GM12878 (cell line): ENCODE measurements at regions not wholly inside any gene's neighbourhood (a gene's known extent, or its start where the extent isn't known, plus 50 kb on each side); places are given as distances from the start of the nearest gene placed in this dataset.

Source experiments
- ATAC-seq: fragments of 200-7000 bp; cut with Tn5 transposase; 3 replicates; pipeline ENCODE4 v1.9.1; 2020; ENCODE audit warnings: mild to moderate bottlenecking, moderate library complexity
- BruUV-seq: library from RNA; stranded (reverse); fragments of 400-500 nt; replicated peaks from 2 replicates; lab custom pipeline; 2021; lab: Mats Ljungman, UMichigan
- CTCF ChIA-PET: fragments of 300-600 bp; sonication (Branson Sonifier 250); formaldehyde crosslinking; extraction: SDS; loops from one replicate; lab custom pipeline; 2021; ENCODE audit warnings: inconsistent platforms; lab: Yijun Ruan, JAX
- POLR2A ChIA-PET: fragments of 350-600 bp; formaldehyde crosslinking; extraction: SDS; loops from one replicate; lab custom pipeline; 2021; ENCODE audit warnings: inconsistent platforms; lab: Charles Lee
- RAD21 ChIA-PET: fragments of 300-600 bp; sonication (Branson Sonifier 250); formaldehyde crosslinking; loops from one replicate; lab custom pipeline; 2023; ENCODE audit warnings: antibody characterized with exemption; ENCODE audit not compliant: unreplicated experiment; lab: Charles Lee
- SMC1A ChIA-PET: fragments of 300-600 bp; sonication (Branson Sonifier 250); formaldehyde crosslinking; loops from one replicate; lab custom pipeline; 2023; ENCODE audit not compliant: unreplicated experiment, uncharacterized antibody; lab: Charles Lee
- DNase-seq: peaks from one replicate; pipeline ENCODE4 v3.0.0-alpha.2; 2011; ENCODE audit warnings: low read depth, low spot score
- FAIRE-seq: peaks from 3 replicates; lab custom pipeline; 2011; peaks lifted over from hg19 to GRCh38; lab: Jason Lieb, UNC
- H2AFZ ChIP-seq: 2 replicates; pipeline ENCODE4 v1.6.0; 2011; ENCODE audit warnings: low read depth, low read length, control low read depth; ENCODE audit not compliant: control insufficient read depth
- H3K27ac ChIP-seq: 2 replicates; pipeline ENCODE4 v1.5.1; 2011; ENCODE audit warnings: control low read depth; ENCODE audit not compliant: control insufficient read depth, insufficient read depth
- H3K27me3 ChIP-seq, 2 experiments: replicated peaks in 1 of 2; 2 replicates each; pipeline versions ENCODE4 v1.6.0 to v1.6.1; 2011; ENCODE audit warnings: low read length in 1 of 2; ENCODE audit not compliant: control insufficient read depth in 2 of 2, insufficient read depth in 2 of 2
- H3K36me3 ChIP-seq, 2 experiments: 2 replicates each; pipeline ENCODE4 v1.5.1; 2011; ENCODE audit warnings: low read length in 1 of 2; ENCODE audit not compliant: control insufficient read depth in 2 of 2, insufficient read depth in 2 of 2
- H3K4me1 ChIP-seq: 2 replicates; pipeline ENCODE4 v1.6.1; 2011; ENCODE audit warnings: mild to moderate bottlenecking, low read length, moderate library complexity, mixed read lengths; ENCODE audit not compliant: control insufficient read depth, insufficient read depth
- H3K4me2 ChIP-seq: 2 replicates; pipeline ENCODE4 v1.6.0; 2011; ENCODE audit warnings: control low read depth; ENCODE audit not compliant: control insufficient read depth, insufficient read depth
- H3K4me3 ChIP-seq: fragments of 200-600 bp; sonication (generic); 2 replicates; pipeline ENCODE4 v1.5.1; 2016
- H3K79me2 ChIP-seq: 2 replicates; pipeline ENCODE4 v1.6.0; 2011; ENCODE audit warnings: low read length; ENCODE audit not compliant: control insufficient read depth, insufficient read depth
- H3K9ac ChIP-seq: 2 replicates; pipeline ENCODE4 v1.8.0; 2011; ENCODE audit warnings: low read length, control low read depth, mixed read lengths; ENCODE audit not compliant: control insufficient read depth, insufficient read depth
- H3K9me3 ChIP-seq: replicated peaks from 3 replicates; pipeline ENCODE4 v1.5.1; 2011; ENCODE audit warnings: mild to moderate bottlenecking, low read length; ENCODE audit not compliant: control insufficient read depth, insufficient read depth
- H4K20me1 ChIP-seq: 2 replicates; pipeline ENCODE4 v1.6.0; 2011; ENCODE audit not compliant: control insufficient read depth, insufficient read depth
- ASH2L ChIP-seq: fragments of 300-600, 200-600 bp; sonication (generic); IDR thresholded peaks from 2 replicates; pipeline ENCODE4 v1.6.1; 2017; ENCODE audit warnings: low read depth, mild to moderate bottlenecking, borderline replicate concordance
- ATF7 ChIP-seq: fragments of 450-650 bp; IDR thresholded peaks from 2 replicates; pipeline ENCODE4 v1.6.1; 2016; ENCODE audit warnings: low read depth, mild to moderate bottlenecking
- CBX3 ChIP-seq: fragments of 200-600 bp; sonication (generic); IDR thresholded peaks from 2 replicates; pipeline ENCODE4 v1.6.1; 2016; ENCODE audit warnings: low read depth, borderline replicate concordance
- CEBPB ChIP-seq, 2 experiments: fragments of 150-350 bp in 1 of 2; IDR thresholded peaks; 2 replicates each; pipeline ENCODE4 v1.6.1; 2012 to 2014; ENCODE audit warnings: low read depth in 2 of 2, low read length in 2 of 2, borderline replicate concordance in 1 of 2, inconsistent platforms in 1 of 2
- CREM ChIP-seq: IDR thresholded peaks from 2 replicates; pipeline ENCODE4 v1.6.1; 2014; ENCODE audit warnings: antibody characterized with exemption, low read depth
- GABPA ChIP-seq: IDR thresholded peaks from 2 replicates; pipeline ENCODE4 v1.6.1; 2014; ENCODE audit warnings: antibody characterized with exemption, low read depth, mild to moderate bottlenecking, inconsistent platforms
- IRF4 ChIP-seq: IDR thresholded peaks from 2 replicates; pipeline ENCODE4 v1.6.1; 2011; ENCODE audit warnings: low read depth, low read length
- MEF2B ChIP-seq: fragments of 450-650 bp; IDR thresholded peaks from 2 replicates; pipeline ENCODE4 v1.6.1; 2018; ENCODE audit warnings: mild to moderate bottlenecking, moderate library complexity; ENCODE audit not compliant: partially characterized antibody, poor library complexity, severe bottlenecking
- PAX5 ChIP-seq: IDR thresholded peaks from 2 replicates; pipeline ENCODE4 v1.6.1; 2011; ENCODE audit warnings: low read depth, low read length, borderline replicate concordance
- POLR2AphosphoS2 ChIP-seq: IDR thresholded peaks from 2 replicates; pipeline ENCODE4 v1.6.1; 2011; ENCODE audit warnings: low read depth, mild to moderate bottlenecking, low read length, improper control_type of control experiment, moderate library complexity
- POU2F2 ChIP-seq: IDR thresholded peaks from 3 replicates; pipeline ENCODE4 v1.6.1; 2011; ENCODE audit warnings: low read depth, mild to moderate bottlenecking, low read length, borderline replicate concordance
- RELA ChIP-seq: fragments of 450-650 bp; IDR thresholded peaks from 2 replicates; pipeline ENCODE4 v1.8.0; 2014; ENCODE audit warnings: borderline replicate concordance; ENCODE audit not compliant: partially characterized antibody
- SIN3A ChIP-seq: IDR thresholded peaks from 2 replicates; pipeline ENCODE4 v1.6.1; 2012; ENCODE audit warnings: low read depth, low read length, improper control_type of control experiment
- TCF7 ChIP-seq: IDR thresholded peaks from 2 replicates; pipeline ENCODE4 v1.6.1; 2014; ENCODE audit warnings: antibody characterized with exemption, borderline replicate concordance
- ZNF207 ChIP-seq: fragments of 450-650 bp; IDR thresholded peaks from 2 replicates; pipeline ENCODE4 v1.6.1; 2014; ENCODE audit warnings: antibody characterized with exemption, mild to moderate bottlenecking, borderline replicate concordance
- WGBS: methylation state at CpG from one replicate; pipeline ENCODE4 v1.1.6; 2016; ENCODE audit warnings: low lambda C conversion rate; ENCODE audit not compliant: insufficient replicate concordance, insufficient coverage; ENCODE audit errors: missing lambda C conversion rate; 5-methylcytosine and 5-hydroxymethylcytosine counted together
- in situ Hi-C: fragments of 300-500 bp; cut with MboI; formaldehyde crosslinking; loops from 9 replicates; pipeline ENCODE4 v1.14.3; 2018; ENCODE audit warnings: mixed read lengths
- intact Hi-C: fragments of 100-400 bp; cut with micrococcal nuclease; formaldehyde crosslinking; loops from one replicate; pipeline ENCODE4 v1.14.2; 2022; ENCODE audit not compliant: unreplicated experiment
- TF ChIP-seq, protein P1 (sequence below): IDR thresholded peaks from 2 replicates; pipeline ENCODE4 v1.6.1; 2011; ENCODE audit warnings: borderline replicate concordance, low read depth, mild to moderate bottlenecking, moderate library complexity, low read length; ENCODE audit not compliant: insufficient read depth, poor library complexity, severe bottlenecking

DNA sequence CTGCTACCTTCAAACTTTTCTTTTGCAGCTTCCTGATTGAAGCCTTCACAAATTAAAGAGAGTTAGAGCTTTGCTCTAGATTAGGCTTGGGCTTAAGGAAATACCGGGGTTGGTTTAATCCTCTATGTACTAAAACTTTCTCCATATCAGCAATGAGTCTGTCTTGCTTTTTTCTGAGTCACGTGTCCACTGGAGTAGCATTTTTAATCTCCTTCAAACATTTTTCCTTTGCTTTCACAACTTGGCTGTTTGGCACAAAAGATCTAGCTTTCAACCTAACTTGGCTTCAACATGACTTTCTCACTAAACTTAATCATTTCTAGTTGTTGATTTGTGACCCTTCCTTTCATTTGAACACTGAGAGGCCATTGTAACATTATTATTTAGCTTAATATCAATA is 261.6 kb downstream of the PLK2 start:
- H3K36me3 ChIP-seq: no peaks in the 10 kb centered on the region
- no peaks in the 10 kb centered on the region; the same call in 1 of the 2 replicates for H4K20me1 ChIP-seq
- CTCF ChIA-PET: no interaction called here
- FAIRE-seq (no peak), ATAC-seq (no peak), DNase-seq (no peak)
- intact Hi-C loops (no loop called here), in situ Hi-C loops (no loop called here)
- no peak overlapping the region for H3K27ac ChIP-seq
- no peaks in the 10 kb centered on the region for H3K79me2 ChIP-seq
- no peak overlapping the region for H3K4me2 ChIP-seq
- no peak overlapping the region for H3K4me3 ChIP-seq
- H3K9ac ChIP-seq: no peak overlapping the region
- POLR2A ChIA-PET: no interaction called here
- BruUV-seq: no TSS peak
- 21% methylated on average over 2 of the region's 2 CpGs for WGBS
- H3K9me3 ChIP-seq: no peaks in the 10 kb centered on the region
- RAD21 ChIA-PET: no interaction called here
- H3K4me1 ChIP-seq: no peaks in the 10 kb centered on the region
- no peaks in the 10 kb centered on the region for H3K27me3 ChIP-seq
- SMC1A ChIA-PET: no interaction called here
- H2AFZ ChIP-seq: no peak overlapping the region
- TF ChIP-seq TCF7 (no peak), GABPA (no peak), RELA (no peak), MEF2B (no peak)

DNA sequence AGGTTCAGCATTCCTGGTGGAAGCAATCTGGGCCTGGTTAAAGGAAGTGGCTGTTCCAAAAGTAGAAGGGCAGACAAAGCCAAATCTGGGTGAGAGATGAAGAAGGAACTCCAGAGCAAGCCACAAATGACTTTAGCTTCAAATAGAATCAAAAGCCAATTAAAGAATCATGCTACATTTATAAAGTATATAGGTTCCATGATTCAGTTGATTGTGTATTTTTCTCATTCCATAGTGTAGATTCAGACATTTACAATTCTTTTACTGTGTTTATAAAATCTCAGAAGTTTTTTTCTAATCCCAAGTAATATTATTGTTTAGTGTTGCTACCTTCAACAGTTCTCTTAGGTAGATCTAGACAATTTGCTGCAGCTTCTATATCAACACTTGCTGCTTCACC is 262.0 kb downstream of the PLK2 start:
- DNase-seq (no peak), ATAC-seq (no peak), FAIRE-seq (no peak)
- Histone ChIP-seq H3K9ac (no peak overlapping the region), H3K27ac (no peak overlapping the region), H2AFZ (no peak overlapping the region), H3K4me3 (no peak overlapping the region), H3K36me3 (no peaks in the 10 kb centered on the region), H3K4me2 (no peak overlapping the region), H3K27me3 (no peaks in the 10 kb centered on the region), H3K4me1 (no peaks in the 10 kb centered on the region), H3K79me2 (no peaks in the 10 kb centered on the region), H3K9me3 (no peaks in the 10 kb centered on the region), H4K20me1 (no peaks in the 10 kb centered on the region; the same call in 1 of the 2 replicates)
- SMC1A ChIA-PET: no interaction called here
- intact Hi-C loops (no loop called here), in situ Hi-C loops (no loop called here)
- CTCF ChIA-PET: no interaction called here
- BruUV-seq: no TSS peak
- POLR2A ChIA-PET: no interaction called here
- RAD21 ChIA-PET: no interaction called here
- TF ChIP-seq CEBPB (IDR thresholded peaks at IDR 0.05; ENCODE audit: borderline replicate concordance in 1 of 2, low read depth in 2 of 2, low read length in 2 of 2) (no peak), CBX3 (no peak), PAX5 (no peak), POU2F2 (no peak), POLR2AphosphoS2 (no peak), ZNF207 (no peak), ATF7 (no peak), TCF7 (no peak), CREM (no peak), ASH2L (no peak), IRF4 (no peak), SIN3A (no peak)
- TF ChIP-seq, protein P1, sequence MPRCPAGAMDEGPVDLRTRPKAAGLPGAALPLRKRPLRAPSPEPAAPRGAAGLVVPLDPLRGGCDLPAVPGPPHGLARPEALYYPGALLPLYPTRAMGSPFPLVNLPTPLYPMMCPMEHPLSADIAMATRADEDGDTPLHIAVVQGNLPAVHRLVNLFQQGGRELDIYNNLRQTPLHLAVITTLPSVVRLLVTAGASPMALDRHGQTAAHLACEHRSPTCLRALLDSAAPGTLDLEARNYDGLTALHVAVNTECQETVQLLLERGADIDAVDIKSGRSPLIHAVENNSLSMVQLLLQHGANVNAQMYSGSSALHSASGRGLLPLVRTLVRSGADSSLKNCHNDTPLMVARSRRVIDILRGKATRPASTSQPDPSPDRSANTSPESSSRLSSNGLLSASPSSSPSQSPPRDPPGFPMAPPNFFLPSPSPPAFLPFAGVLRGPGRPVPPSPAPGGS: no peak
